GM18519 (cell line): ENCODE measurements at regions not wholly inside any gene's neighbourhood (a gene's known extent, or its start where the extent isn't known, plus 50 kb on each side); places are given as distances from the start of the nearest gene placed in this dataset.

ENCODE experiments used
- ATAC-seq: cut with Tn5 transposase; IDR thresholded peaks from one replicate; pipeline ENCODE4 v1.9.1; 2021; ENCODE audit warnings: mild to moderate bottlenecking, moderate library complexity; ENCODE audit not compliant: unreplicated experiment, low FRiP score

DNA sequence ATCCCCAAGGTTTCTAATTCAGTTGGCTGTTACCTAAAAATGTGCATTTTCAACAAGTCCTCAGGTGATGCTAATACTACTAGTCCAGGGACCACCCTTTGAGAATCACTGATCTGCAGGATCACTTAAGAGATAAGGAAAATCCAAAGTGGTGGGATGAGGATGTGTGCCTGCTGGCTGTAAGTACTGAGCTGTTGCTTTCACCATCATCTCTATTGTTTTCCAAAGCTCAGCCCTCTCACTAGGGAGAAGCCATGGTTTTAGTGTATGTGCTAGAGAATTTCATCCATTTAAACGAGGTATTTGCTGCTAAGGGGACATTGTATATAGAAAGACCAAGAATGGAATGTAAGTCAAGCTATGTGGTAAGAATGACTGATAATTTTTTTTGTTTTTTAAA, 202.3 kb downstream of the KIF21A start:
- no peak for ATAC-seq

DNA sequence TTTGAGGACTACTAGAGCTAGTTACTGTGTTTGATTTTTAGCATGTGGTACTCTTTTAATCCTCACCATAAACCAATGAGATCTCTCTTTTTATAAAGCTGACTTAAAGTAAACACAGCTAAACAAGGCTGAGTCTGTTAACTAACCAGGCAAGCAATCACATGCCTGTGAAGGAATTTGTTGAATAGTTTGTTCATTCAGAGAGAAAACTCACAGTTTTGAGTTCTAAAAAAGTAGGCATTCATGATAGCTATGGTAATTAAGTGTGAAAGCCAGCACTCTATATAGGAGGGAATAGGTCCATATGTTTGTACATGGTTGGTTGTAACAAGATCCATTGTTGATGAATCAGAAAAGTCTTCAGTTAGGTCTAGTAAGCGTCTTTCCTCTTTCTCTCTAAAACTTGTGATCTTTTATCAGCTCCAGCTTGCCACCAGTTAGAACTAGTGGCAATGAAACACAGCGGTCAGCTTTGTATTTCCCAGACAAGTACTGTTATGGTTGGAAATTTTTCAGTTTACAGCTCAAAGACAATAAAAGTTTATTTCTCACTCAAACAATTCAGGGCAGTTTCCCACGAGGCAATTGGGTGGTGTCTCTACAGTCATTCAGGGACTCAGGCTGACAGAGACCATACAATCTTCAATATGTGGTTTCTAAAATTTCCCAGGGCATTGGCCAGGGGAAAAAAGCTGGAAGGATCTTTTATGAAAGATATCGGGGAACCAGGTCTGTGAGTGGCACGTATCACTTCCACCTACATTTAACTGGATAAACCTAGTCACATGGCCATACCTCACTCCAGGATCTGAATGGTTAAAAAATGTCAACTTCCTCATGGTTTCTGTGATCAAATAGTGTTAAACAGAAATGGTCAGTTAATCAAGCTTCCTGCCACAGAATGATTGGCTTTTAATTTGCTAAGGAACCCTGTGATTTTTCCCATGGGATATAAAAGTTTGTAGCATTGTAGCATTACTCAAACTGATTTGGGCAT, 203.1 kb downstream of the KIF21A start:
- ATAC-seq = no peak

DNA sequence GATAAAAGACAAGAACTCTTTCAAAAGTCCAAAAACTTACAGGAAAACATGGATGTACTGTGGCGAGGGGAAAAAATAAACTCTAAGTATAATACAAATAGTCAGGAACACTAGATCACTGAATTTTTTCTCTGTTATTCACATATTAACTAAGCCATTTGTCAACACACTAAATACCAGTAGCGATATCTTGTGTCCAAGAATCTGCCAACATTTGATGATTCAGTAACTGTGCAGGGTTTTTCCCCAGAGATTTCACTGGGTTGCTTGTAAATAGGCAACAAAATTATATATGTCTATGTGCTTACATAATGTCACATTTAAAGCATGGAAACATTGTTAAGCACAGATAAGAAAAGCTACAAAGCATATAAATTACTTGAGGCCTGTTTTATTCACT, 205.9 kb downstream of the KIF21A start:
- no peak for ATAC-seq

DNA sequence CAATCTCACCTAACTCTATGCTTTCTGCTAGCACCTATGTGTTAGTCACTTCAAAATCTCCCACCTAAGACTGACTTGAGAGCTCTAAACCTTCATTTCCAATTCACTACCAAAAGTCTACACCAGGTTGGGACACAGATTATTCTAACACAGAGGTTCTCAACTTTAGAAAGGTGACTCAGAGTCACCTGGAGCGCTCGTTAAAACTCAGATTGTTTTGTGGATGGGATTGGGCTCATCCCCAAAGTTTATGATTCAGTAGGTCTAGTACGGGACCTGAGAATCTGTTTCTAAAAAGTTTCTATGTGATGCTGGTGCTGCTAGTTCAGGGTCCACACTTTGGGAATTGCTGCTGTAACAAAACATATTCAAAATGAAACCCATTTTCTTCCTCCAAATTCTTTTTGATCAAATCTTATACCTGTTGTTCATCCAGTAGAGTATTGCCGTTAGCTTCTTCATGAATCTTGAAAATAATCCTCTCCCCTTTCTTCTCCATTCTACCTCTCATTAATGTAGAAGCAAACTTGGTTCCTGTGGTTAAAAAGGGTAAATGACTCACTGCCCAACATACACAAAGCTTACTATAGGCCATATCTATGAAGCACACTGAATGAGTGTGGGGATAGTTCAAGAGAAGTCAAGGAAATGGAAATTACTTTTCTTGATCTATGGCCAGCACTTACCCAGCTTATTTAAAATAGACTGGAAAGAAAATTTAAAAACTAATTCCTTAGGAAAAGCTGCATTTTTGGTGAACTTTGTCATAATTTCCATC, 206.7 kb downstream of the KIF21A start:
- no peak for ATAC-seq

DNA sequence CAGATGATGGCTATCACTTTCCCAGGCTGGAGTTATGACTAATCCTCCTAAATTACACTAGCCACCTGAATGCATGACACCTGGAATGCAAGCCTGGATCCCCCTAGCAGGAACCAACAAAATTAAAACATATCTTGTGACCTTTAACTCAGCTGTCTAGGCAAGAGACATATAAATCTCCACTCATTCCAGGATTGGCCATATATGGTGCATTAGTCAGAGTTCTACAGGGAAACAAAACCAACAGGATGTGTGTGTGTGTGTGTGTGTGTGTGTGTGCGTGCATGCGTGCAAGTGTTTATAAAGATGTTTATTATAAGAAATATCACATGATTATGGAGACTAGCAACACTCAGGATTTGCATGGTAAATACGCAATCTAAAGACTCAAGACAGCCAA, 212.8 kb downstream of the KIF21A start:
- no peak for ATAC-seq

DNA sequence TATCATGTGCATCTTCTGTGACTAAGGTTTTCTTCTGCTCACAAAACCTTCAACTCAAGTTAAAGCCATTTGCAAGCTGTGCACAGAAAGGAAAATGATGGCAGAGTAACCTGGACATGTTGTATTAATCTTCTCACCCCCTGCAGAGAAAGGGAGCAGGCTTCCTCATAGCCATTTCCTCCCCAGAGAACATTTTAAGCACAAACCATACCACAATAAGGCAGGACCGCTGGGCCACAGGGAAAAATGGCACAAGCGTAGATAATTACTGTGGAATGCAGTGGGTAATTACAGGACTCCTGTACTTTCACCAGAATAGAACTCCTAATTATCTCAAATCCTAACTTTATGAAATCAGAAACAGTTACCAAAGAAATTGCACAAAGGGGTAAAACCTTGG, 215.7 kb downstream of the KIF21A start:
- ATAC-seq = no peak

DNA sequence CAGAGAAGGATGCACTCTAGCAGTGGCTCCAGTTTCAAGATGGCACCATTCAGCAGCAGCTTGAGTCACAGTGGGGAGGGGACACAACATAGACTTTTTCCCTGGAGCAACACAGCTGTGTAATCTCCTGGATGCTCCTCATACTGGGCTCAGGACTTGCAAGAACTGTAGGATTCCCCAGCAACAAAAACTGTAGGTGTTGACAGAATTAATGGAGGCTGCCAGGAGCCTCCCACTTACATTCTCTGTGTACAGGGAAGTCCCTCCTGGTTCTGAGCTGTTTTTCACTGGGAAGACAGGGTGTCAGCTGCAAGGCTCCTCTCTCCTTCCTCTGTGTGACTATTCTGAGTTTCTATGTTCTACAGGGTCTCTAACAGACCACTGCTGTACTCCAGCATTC, 217.9 kb downstream of the KIF21A start:
- ATAC-seq = no peak

DNA sequence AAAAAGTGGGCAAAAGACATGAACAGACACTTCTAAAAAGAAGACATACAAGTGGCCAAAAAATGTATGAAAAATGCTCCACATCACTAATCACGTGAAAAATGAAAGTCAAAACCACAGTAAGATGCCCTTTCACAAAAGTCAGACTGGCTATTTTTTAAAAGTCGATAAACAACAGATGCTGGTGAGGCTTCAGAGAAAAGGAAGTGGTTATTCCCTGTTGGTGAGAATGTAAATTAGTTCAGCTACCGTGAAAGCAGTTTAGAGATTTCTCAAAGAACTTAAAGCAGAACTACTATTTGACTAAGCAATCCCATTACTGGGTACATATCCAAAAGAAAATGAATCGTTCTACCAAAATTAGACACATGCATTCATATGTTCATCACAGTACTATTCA, 237.0 kb downstream of the KIF21A start:
- no peak for ATAC-seq

DNA sequence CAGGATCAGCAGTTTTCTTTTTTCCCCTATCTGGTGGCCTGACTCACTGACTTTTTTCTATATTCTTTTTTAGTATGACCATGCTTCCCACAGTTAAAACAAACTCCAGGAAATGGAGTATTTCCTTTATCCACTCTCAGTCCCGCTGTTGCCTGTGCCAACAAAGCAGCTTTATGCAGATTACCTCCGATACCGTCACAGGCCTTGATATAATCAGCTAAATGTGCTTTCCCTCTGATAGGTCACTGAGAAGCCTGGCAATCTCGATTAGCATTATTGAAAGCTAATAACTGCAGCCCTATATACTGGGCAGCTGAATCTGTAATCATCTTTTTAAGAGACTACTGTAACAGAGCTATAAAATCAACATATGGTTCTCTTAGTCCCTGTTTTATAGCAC, 243.6 kb downstream of the KIF21A start:
- no peak for ATAC-seq

DNA sequence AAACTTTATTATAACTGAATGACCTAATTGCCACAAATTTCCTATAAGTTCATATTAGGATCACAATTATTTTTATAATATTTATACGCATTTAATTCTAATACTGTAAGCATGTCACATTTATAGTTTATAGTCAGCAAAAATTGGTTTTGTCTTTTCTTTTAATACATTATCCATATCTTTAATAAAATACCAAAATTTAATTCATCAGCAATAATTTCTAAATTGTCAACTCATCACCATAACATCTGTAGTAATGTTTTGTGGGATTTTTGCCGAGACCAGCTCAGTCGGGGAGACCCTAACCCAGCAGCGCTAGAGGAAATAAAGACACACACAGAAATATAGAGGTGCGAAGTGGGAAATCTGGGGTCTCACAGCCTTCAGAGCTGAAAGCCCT, 254.2 kb downstream of the KIF21A start:
- no peak for ATAC-seq

DNA sequence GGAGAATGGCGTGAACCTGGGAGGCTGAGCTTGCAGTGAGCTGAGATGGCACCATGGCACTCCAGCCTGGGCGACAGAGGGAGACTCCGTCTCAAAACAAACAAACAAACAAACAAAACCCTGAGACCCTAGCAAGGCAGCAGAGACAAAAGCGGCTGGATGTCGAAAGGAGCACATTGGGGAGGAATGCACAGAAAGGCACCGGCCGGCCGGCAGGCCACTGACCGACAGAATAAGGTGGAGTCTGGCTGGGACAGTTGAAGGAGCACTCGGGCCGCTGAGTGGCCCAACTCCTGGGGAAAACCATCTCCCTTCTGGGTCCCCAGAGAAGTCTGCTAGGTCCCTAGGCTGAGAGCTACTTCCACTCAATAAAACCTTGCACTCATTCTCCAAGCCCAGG, 256.2 kb downstream of the KIF21A start:
- ATAC-seq = no peak

DNA sequence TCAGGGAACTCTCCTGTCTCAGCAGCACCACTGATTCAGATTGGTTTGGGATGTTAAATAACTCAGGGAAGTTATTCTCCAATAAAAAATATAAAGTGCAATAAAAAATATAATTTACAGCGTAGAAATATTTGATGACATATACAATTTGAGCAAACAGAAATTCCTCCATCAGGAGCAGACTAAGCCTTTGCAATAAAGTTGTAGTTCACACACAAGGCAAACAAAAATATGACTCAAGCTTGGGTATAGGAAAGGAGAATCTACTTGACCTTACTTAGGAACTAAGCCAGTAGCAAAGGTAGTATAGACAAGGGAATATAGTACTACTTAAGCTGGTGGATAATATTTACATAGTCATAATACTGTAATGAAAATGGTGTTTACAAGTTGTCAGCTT, 264.1 kb downstream of the KIF21A start:
- no peak for ATAC-seq

DNA sequence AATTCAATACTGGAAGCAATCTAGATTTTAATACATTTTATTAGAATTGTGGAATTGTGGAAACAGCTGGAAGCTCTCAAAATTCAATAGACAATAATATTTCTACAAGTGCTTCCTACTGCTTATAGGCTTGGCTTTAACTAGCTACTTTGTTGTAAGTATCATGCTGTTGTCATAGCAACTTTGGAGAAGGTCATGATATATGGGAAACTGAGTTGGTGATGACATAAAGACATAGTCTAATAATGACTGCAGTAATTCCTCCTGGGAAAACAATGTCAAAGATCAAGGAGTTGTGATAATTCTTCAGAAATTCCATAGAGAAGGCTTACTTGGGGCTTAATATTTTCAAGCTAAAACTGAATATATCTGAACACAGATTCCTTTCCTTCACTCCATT, 266.6 kb downstream of the KIF21A start:
- ATAC-seq = no peak

DNA sequence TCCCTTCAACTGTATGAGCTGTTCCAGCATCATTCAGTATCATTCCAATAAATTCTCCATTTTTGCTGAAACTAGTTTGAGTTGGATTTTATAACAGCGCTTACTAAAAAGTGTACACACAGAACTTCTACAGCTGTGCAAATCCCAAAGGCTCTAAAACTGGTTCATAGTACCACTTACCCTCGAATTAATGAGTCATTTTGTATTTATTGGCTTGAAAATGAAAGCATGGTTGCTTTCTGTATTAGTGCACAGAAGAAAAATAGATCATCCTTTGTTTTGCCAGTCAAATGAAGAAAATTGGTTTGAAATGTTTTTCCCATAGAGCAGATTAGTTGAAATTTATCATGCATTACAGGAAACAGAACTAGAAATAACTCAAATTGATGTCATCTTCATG, 268.3 kb upstream of the CPNE8 start:
- ATAC-seq = peak; percentile 57

DNA sequence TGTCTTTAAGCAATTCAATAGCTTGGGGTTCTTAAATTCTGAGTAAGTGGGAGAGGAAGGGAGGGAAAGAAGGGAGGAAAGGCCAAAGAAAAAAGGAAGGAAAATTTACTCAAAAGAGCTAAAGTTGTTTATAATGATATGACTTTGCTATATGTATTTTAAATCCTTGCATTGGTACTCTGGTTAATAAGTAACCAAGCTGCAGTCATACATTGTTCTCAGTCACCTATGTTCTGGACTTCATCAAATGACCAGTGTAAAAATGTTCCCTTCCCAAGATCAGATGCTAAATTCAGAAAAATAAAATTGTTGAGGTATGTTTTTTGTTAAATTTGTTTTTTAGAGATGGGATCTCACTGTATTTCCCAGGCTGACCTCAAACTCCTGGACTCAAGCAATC, 259.9 kb upstream of the CPNE8 start:
- ATAC-seq = no peak

DNA sequence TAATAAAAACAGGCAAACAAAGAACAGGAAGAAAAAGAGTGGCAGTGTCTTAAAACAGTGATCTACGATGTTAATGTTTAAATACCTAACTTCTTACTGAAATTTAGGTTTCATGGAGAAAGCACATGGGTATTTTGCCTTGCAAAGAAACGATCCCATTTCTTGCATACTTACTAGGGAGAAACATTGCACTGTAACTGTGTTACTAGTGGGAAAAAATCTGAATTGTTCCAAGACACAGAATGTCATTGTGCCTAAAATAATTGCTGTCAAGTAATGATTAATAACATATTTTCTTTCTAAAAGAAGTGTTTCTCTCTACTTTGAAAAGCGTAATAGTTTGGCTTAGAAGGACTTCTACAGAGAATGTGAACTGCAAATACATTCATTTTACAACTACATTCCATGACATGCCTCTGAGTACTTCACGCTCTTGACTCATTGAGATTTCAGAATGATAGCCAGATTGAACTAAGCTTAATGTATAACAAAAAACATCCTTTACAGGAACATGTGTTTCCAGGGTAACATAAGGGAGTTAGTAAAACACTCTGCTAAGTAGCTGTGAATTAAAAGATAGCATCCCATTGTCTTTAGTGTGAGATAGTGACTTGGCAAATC, 256.2 kb upstream of the CPNE8 start:
- ATAC-seq = no peak

DNA sequence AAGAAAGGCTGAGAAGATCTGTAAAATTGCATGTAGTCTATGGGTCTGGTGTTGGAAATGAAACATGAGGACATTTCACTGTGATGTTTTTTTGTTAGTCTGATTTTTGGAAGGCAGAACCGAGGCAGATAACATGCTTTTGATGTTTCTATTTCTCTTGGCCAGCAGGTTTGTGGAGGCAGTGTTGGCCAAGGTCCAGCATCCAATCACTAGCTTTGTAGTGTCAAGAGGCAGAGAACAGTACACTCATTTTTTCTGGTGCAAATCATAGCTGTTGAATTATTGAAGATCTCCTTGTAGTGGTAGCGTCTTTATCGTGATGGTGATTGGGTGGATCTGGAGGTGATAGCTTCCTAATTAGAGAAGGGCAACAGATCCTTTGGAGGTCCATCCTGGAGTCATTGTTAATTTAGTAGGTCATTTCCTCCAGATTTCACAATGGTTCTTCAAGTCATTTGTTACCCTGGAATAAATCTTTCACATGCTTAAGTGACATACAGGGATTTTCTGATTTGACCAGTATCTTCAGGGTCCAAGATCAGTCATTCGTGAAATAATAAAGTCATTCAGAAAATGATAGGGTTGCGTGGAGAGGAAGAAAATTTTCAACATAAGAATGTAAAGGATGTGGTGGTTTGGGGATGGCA, 252.4 kb upstream of the CPNE8 start:
- ATAC-seq = no peak

DNA sequence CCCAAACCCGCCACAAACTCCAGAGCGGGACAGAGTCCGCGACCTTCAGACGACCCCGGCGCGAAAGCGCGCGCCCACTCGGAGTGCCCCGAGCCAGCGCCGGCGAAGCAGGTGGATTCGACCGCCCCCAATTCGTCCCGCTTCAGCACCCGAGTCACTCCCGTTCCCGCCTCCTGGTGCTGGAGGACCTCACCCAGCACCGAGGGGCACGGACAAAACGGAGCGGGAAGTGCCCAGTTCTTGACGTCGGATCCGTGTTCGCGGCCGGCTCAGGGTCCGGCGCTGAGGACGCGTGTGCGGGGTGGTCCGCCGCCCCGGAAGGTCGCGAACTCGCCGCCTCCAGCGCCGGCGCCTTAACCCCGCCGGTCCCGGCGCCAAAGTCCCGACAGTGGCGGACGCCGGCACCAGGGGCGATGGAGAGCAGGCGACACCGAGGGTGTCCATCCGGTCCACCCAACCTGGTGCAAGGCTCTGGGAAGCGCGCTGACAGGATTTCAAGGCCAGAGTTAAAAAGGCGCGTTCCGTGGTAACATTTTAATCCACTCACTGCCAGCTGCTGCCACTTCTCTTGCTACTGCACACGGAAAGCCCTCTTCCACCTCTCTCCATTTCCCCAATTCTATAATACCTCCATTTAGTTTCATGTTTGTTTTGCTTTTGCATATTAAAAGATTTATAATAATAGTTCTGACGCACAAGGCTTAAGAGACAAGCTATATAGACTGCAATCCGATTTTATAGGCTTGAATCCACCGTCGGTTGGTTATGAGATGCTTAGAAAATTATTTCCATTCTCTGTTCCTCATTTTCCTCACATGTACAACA, 240.0 kb upstream of the CPNE8 start:
- ATAC-seq = peak; percentile 87

DNA sequence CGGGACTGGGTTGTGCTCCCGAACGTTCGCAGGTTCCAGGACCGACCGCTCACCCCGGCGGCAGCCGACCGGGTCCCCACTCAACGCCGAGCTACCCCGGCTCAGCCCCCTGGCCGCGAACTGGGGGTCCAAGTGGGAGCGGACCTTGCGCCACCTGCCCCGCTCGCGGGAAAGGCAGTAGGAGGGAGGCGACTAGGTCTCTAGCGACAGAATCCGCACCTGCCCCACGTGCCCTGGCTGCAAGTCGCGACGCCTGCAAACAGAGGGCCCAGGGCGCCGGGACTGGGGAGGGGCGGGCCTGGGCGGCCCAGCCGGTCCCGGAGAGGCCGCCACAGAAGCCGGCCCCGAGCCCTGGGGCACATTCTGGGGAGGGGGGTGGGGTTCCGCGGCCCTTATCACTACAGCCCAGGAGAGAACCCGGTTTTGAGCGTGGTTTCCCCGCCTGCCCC, 239.2 kb upstream of the CPNE8 start:
- ATAC-seq = no peak

DNA sequence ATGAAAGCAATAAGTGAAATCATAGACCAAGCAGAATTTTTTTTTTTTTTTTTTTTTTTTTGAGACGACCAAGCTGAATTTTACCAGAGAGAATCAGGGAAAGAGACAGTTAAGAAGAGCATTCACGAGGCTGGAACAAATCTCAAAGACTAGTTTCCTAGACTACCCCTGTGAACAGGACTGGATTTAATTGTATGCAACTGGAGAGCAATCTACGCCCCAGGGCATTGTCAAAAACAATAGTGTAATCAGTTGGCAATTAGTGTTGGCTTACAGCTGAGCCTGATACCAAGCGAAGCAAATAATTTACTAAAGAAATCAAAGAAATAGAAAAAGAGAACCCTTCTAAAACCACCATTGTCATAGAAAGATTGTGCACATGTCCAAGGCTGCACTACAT, 232.9 kb upstream of the CPNE8 start:
- no peak for ATAC-seq
